ENCODE measurements at regions not wholly inside any gene's neighbourhood (a gene's known extent, or its start where the extent isn't known, plus 50 kb on each side); places are given as distances from the start of the nearest gene placed in this dataset.

DNA sequence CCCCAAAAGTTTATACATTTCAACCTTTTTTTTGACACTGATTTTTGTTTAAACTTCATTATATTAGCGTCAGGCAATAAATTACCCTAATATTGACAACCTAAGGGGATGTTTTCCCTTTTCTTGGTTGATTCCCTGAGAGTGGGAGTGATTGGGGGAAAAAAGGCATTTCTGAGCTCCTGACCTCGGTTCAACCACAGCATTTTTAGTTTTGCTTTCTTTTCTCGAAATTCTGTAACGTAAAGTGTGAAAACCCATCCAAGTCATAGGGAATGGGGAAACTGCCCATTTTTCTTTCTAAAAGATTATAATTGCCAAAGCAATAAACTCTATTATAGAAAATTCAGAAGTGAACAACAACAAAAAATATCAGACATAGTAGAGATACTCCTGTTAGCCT is 67.9 kb upstream of the SPACA1 start:
- TF ChIP-seq CTCF (IDR thresholded peaks at IDR 0.05) (no peak), POLR2A (IDR thresholded peaks at IDR 0.05) (no peak), EP300 (IDR thresholded peaks at IDR 0.05) (no peak)
